ENCODE measurements at regions not wholly inside any gene's neighbourhood (a gene's known extent, or its start where the extent isn't known, plus 50 kb on each side); places are given as distances from the start of the nearest gene placed in this dataset.
"Not testable (repeated sequence)": the region's sequence is repeated elsewhere in the genome, so short reads cannot be mapped to it uniquely, and the experiment has no call there.

DNA sequence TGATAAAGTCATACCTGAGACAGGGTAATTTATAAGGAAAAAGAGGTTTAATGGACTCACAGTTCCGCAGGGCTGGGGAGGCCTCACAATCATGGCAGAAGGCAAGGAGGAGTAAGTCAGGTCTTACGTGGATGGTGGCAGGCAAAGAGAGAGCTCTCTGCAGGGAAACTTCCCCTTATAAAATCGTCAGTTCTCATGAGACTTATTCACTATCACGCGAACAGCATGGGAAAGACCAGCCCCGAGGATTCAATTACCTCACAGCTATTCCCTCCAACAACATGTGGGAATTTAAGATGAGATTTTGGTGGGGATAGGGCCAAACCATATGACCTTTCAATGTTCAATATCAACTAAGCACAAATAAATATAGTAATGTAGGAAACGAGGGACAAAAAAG, 559.4 kb upstream of the KCND2 start:
- H3K9me3 ChIP-seq: no peaks in the 10 kb centered on the region

DNA sequence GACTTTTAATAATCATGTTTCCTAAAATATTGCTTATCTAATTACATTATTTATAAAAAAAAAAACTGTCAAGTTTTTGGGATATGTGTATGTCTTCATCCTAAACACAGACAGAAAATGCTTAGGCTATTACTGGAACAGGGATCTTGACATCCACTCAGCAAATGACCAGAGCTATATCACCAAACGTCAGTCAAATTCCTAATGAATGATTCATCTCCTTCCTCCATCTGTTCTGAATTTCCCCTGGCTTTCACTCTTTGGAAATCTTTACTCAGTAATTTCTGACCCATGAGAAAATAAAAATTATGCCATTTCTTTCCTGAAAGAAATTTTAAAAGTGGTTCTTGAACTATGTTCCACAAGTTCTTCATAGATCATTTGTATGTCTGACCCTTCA, 552.4 kb upstream of the KCND2 start:
- Histone ChIP-seq H3K27me3 (no peaks in the 10 kb centered on the region), H3K27ac (no peak overlapping the region), H3K4me1 (no peaks in the 10 kb centered on the region), H3K4me3 (no peak overlapping the region), H3K36me3 (no peaks in the 10 kb centered on the region), H3K9me3 (no peaks in the 10 kb centered on the region)
- intact Hi-C loops (cut with DNase I): no loop called here
- DNase-seq (no peak), ATAC-seq (no peak)
- TF ChIP-seq, protein P1, sequence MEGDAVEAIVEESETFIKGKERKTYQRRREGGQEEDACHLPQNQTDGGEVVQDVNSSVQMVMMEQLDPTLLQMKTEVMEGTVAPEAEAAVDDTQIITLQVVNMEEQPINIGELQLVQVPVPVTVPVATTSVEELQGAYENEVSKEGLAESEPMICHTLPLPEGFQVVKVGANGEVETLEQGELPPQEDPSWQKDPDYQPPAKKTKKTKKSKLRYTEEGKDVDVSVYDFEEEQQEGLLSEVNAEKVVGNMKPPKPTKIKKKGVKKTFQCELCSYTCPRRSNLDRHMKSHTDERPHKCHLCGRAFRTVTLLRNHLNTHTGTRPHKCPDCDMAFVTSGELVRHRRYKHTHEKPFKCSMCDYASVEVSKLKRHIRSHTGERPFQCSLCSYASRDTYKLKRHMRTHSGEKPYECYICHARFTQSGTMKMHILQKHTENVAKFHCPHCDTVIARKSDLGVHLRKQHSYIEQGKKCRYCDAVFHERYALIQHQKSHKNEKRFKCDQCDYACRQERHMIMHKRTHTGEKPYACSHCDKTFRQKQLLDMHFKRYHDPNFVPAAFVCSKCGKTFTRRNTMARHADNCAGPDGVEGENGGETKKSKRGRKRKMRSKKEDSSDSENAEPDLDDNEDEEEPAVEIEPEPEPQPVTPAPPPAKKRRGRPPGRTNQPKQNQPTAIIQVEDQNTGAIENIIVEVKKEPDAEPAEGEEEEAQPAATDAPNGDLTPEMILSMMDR (IDR thresholded peaks at IDR 0.05): no peak

More for the DNA sequence above, 559.4 kb upstream of the KCND2 start:
- Histone ChIP-seq H3K27ac (no peak overlapping the region), H3K4me1 (no peaks in the 10 kb centered on the region), H3K27me3 (no peaks in the 10 kb centered on the region), H3K4me3 (no peak overlapping the region), H3K36me3 (no peaks in the 10 kb centered on the region)
- intact Hi-C loops (cut with DNase I): no loop called here
- no peak for DNase-seq
- TF ChIP-seq, protein P1 (IDR thresholded peaks at IDR 0.05): no peak
- no peak for ATAC-seq

DNA sequence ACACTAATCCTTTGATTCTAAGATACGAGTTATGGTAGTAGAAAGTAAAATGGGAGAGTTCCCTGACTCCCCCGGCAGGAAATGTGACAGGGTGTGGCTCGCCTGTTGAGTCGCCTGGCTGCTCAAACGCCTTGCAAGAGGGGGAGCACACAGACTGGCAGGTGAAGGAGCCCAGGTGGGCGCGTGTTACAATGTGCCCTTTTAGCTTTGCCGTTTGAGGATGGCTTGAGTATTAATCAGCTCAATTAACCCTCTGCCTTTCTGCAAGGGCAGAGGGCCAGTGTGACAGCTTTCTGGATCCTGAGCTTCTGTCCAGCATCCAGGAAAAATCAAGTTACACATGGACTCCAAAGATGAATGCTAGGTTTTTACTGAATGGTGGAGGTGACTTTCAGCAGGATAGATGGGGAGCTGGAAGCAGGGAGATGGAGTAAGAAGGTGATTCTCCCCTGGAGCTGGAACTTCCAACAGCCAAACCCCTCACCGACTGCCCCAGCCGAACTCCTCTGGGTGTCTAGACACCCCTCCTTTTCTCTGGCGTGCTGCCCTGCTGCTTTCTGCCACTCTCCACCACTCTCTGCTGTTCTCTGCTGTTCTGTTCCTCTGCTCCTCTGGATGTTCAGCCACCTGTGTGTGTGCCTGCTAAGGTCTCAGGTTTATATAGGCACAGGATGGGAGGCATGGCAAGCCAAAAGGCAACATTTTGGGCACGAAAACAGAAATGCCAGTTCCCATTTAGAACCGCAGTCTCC, 548.8 kb upstream of the KCND2 start:
- no peaks in the 10 kb centered on the region for H3K27me3 ChIP-seq
- intact Hi-C loops (cut with DNase I): no loop called here
- no peaks in the 10 kb centered on the region for H3K4me1 ChIP-seq
- no peaks in the 10 kb centered on the region for H3K36me3 ChIP-seq
- H3K9me3 ChIP-seq: no peaks in the 10 kb centered on the region
- no peak overlapping the region for H3K4me3 ChIP-seq
- DNase-seq (peak; percentile 43), ATAC-seq (no peak)
- no peak overlapping the region for H3K27ac ChIP-seq
- TF ChIP-seq, protein P1 (IDR thresholded peaks at IDR 0.05): no peak

DNA sequence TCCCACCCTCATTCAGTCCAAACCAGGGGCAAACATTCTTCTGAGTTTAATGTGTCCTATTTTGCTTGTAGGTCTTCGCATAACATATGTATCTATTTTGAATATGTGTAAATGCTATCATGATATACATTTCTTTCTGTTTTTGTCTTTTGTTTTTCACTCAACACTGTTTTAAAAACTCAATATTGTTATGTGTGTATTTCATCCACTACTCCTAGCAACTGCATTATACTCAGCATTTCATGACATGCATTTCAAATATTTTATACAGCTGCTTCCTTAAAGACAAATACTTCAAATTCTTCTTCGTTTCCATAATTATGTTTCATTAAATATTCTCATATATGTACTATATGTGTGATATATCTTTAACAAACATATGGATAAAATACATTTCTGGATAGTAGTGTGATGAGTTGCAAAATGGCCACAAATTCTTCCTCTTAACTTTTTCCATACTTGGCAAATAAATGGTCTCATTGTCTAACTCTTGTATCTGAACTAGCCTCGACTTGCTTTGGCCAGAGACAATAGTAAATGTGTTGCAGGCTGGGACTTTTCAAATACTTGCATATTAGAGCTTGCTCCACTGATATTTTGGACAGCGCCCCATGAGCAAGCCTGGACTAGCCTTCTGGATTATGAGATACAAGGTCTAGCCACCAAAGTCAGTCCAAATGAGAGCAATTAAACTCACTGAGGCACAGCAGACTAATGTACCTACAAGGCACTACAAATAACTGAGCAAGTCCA, 539.7 kb upstream of the KCND2 start:
- intact Hi-C loops (cut with DNase I): no loop called here
- Histone ChIP-seq H3K27ac (no peak overlapping the region), H3K4me3 (no peak overlapping the region), H3K4me1 (no peaks in the 10 kb centered on the region), H3K36me3 (no peaks in the 10 kb centered on the region), H3K9me3 (no peaks in the 10 kb centered on the region), H3K27me3 (no peaks in the 10 kb centered on the region)
- no peak for ATAC-seq
- no peak for DNase-seq
- TF ChIP-seq, protein P1 (IDR thresholded peaks at IDR 0.05): no peak

DNA sequence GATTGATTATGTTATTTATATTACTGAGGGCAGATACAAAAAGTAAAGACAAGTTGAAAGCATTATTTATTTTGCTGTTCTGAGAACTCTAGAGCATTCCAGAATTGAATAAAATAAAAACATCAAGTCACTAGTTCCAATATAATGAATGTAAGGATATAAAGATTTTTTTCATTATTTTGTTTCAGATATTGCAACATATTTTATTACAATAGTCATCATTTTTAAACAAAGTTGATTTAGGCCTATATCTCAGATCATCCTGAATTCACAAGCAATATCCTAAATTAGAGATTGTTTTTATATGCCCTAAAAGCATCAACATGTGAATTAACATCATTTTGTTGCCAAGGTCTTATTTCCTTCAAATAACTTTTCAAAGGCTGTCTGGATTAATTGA, 535.6 kb upstream of the KCND2 start:
- no peaks in the 10 kb centered on the region for H3K36me3 ChIP-seq

DNA sequence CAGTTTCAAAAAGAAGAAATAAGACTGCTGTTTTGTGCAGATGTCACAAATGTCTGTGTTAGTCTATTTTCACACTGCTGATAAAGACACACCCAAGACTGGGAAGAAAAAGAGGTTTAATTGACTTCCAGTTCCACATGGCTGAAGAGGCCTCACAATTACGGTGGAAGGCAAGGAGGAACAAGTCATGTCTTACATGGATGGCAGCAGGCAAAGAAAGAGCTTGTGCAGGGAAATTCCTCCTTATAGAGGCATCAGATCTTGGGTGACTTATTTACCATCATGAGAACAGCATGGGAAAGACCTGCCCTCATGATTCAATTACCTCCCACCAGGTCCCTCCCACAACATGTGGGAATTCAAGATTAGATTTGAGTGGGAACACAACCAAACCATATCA, 527.7 kb upstream of the KCND2 start:
- ATAC-seq; intact Hi-C loops (cut with DNase I); H3K4me3 ChIP-seq; H3K36me3 ChIP-seq; H3K27ac ChIP-seq; H3K9me3 ChIP-seq; DNase-seq; H3K27me3 ChIP-seq; H3K4me1 ChIP-seq: not testable (repeated sequence)

More for the DNA sequence above, 535.6 kb upstream of the KCND2 start:
- Histone ChIP-seq H3K4me3 (no peak overlapping the region), H3K27me3 (no peaks in the 10 kb centered on the region), H3K27ac (no peak overlapping the region), H3K9me3 (no peaks in the 10 kb centered on the region), H3K4me1 (no peaks in the 10 kb centered on the region)
- DNase-seq (no peak), ATAC-seq (no peak)
- TF ChIP-seq, protein P1 (IDR thresholded peaks at IDR 0.05): no peak
- intact Hi-C loops (cut with DNase I): no loop called here
